HCT116 (cell line): ENCODE measurements at regions not wholly inside any gene's neighbourhood (a gene's known extent, or its start where the extent isn't known, plus 50 kb on each side); places are given as distances from the start of the nearest gene placed in this dataset.

Experiments used
- ATAC-seq: fragments of 200-7000 bp; cut with Tn5 transposase; 2 replicates; pipeline ENCODE4 v1.9.1; 2020; ENCODE audit warnings: mild to moderate bottlenecking, moderate library complexity
- BruUV-seq: library from RNA; stranded (reverse); fragments of 400-500 nt; replicated peaks from 2 replicates; lab custom pipeline; 2021; lab: Mats Ljungman, UMichigan
- CTCF ChIA-PET: fragments of 300-600 bp; sonication (Branson Sonifier 250); formaldehyde crosslinking; loops from one replicate; lab custom pipeline; 2021; ENCODE audit warnings: antibody characterized with exemption; lab: Charles Lee
- POLR2A ChIA-PET: fragments of 300-600, 350-600 bp; sonication (Branson Sonifier 250); formaldehyde crosslinking; loops from one replicate; lab custom pipeline; 2021; ENCODE audit warnings: antibody characterized with exemption; lab: Charles Lee
- RAD21 ChIA-PET, 2 experiments: fragments of 300-600 bp; sonication (Branson Sonifier 250); formaldehyde crosslinking; loops; one replicate each; lab custom pipeline; 2023; ENCODE audit warnings: low total read pairs in 2 of 2; ENCODE audit not compliant: uncharacterized antibody in 2 of 2, unreplicated experiment in 2 of 2, low non-redundant PET in 1 of 2; lab: Charles Lee
- DNase-seq: peaks from one replicate; pipeline ENCODE4 v3.0.0-alpha.2; 2010; ENCODE audit warnings: low read depth, low spot score
- H2AFZ ChIP-seq: fragments of 200-600 bp; shearing (Covaris generic), sonication (generic); 2 replicates; pipeline ENCODE4 v1.6.1; 2017; ENCODE audit warnings: low read depth, mixed run types, mixed read lengths, antibody characterized with exemption, low read length; ENCODE audit not compliant: poor library complexity, severe bottlenecking
- H3K27ac ChIP-seq: 2 replicates; pipeline ENCODE4 v1.5.1; 2012; ENCODE audit warnings: low read depth, low read length
- H3K27me3 ChIP-seq: fragments of 200-600 bp; sonication (generic); 2 replicates; pipeline ENCODE4 v1.6.1; 2016; ENCODE audit warnings: mixed run types, low read length, mixed read lengths; ENCODE audit not compliant: insufficient read depth
- H3K36me3 ChIP-seq, 2 experiments: fragments of 200-500 bp in 1 of 2; fragments of 200-600 bp in 1 of 2; sonication (Bioruptor generic) in 1 of 2; sonication (generic) in 1 of 2; 2 replicates each; pipeline versions ENCODE4 v1.5.1 to v1.6.1; 2014 to 2016; ENCODE audit warnings: low read length in 2 of 2, inconsistent platforms in 1 of 2, mixed read lengths in 1 of 2, mixed run types in 1 of 2; ENCODE audit not compliant: insufficient read depth in 2 of 2, control insufficient read depth in 1 of 2
- H3K4me1 ChIP-seq, 2 experiments: fragments of 200-600 bp in 1 of 2; sonication (generic) in 1 of 2; 2 replicates each; pipeline versions ENCODE4 v1.5.1 to v1.6.1; 2012 to 2017; ENCODE audit warnings: low read length in 2 of 2, inconsistent platforms in 1 of 2, mild to moderate bottlenecking in 1 of 2, mixed read lengths in 1 of 2, mixed run types in 1 of 2, moderate library complexity in 1 of 2; ENCODE audit not compliant: insufficient read depth in 2 of 2, control insufficient read depth in 1 of 2
- H3K4me2 ChIP-seq: fragments of 200-600 bp; sonication (generic); 2 replicates; pipeline ENCODE4 v1.6.1; 2017; ENCODE audit warnings: mixed run types, low read length, mixed read lengths
- H3K4me3 ChIP-seq, 2 experiments: fragments of 200-600 bp in 1 of 2; sonication (generic) in 1 of 2; replicated peaks in 1 of 2; 2 replicates each; pipeline ENCODE4 v1.5.1; 2011 to 2016; ENCODE audit warnings: low read length in 2 of 2, control low read depth in 1 of 2, low read depth in 1 of 2, mild to moderate bottlenecking in 1 of 2, mixed read lengths in 1 of 2, mixed run types in 1 of 2
- H3K79me2 ChIP-seq: fragments of 200-600 bp; sonication (generic); 2 replicates; pipeline ENCODE4 v1.6.1; 2017; ENCODE audit warnings: mild to moderate bottlenecking, mixed run types, low read length, moderate library complexity, mixed read lengths; ENCODE audit not compliant: insufficient read depth
- H3K9ac ChIP-seq: fragments of 200-600 bp; sonication (generic); 2 replicates; pipeline ENCODE4 v1.6.1; 2016; ENCODE audit warnings: low read length, mixed read lengths
- H3K9me2 ChIP-seq: fragments of 200-600 bp; sonication (generic), shearing (Covaris generic); 2 replicates; pipeline ENCODE4 v1.6.1; 2017; ENCODE audit warnings: mixed run types, mild to moderate bottlenecking, moderate library complexity; ENCODE audit not compliant: insufficient read depth
- H3K9me3 ChIP-seq, 2 experiments: fragments of 200-500 bp in 1 of 2; fragments of 200-600 bp in 1 of 2; sonication (Bioruptor generic) in 1 of 2; sonication (generic) in 1 of 2; 2 replicates each; pipeline ENCODE4 v1.6.1; 2014 to 2017; ENCODE audit warnings: low read length in 2 of 2, mixed read lengths in 2 of 2, inconsistent platforms in 1 of 2, low read depth in 1 of 2, mild to moderate bottlenecking in 1 of 2, mixed run types in 1 of 2, moderate library complexity in 1 of 2; ENCODE audit not compliant: control insufficient read depth in 1 of 2, insufficient read depth in 1 of 2
- H4K20me1 ChIP-seq: fragments of 200-600 bp; sonication (generic), shearing (Covaris generic); 2 replicates; pipeline ENCODE4 v1.6.1; 2017; ENCODE audit warnings: mixed run types, mild to moderate bottlenecking, moderate library complexity; ENCODE audit not compliant: insufficient read depth
- CEBPB ChIP-seq: IDR thresholded peaks from 2 replicates; pipeline ENCODE4 v1.6.1; 2012; ENCODE audit warnings: low read depth
- EGR1 ChIP-seq: IDR thresholded peaks from 2 replicates; pipeline ENCODE4 v1.6.1; 2012; ENCODE audit warnings: low read depth
- EZH2 ChIP-seq: fragments of 200-600 bp; sonication (generic); IDR thresholded peaks from 2 replicates; pipeline ENCODE4 v1.6.1; 2017; ENCODE audit warnings: antibody characterized with exemption, mixed run types
- EZH2phosphoT487 ChIP-seq: fragments of 200-600 bp; IDR thresholded peaks from 2 replicates; pipeline ENCODE4 v1.6.1; 2018; ENCODE audit warnings: antibody characterized with exemption, borderline replicate concordance
- FOSL1 ChIP-seq: IDR thresholded peaks from 2 replicates; pipeline ENCODE4 v1.6.1; 2012; ENCODE audit warnings: low read depth
- JUND ChIP-seq: IDR thresholded peaks from 2 replicates; pipeline ENCODE4 v1.6.1; 2012
- POLR2A ChIP-seq: IDR thresholded peaks from 2 replicates; pipeline ENCODE4 v1.7.0; 2011; ENCODE audit warnings: borderline replicate concordance; ENCODE audit not compliant: insufficient read depth, insufficient read length; ENCODE audit errors: extremely low read depth
- REST ChIP-seq: IDR thresholded peaks from 2 replicates; pipeline ENCODE4 v1.6.1; 2012; ENCODE audit warnings: low read depth
- SIN3A ChIP-seq: IDR thresholded peaks from 2 replicates; pipeline ENCODE4 v1.6.1; 2012; ENCODE audit warnings: low read depth
- SP1 ChIP-seq: IDR thresholded peaks from 2 replicates; pipeline ENCODE4 v1.6.1; 2012; ENCODE audit warnings: low read depth
- SRF ChIP-seq: IDR thresholded peaks from 2 replicates; pipeline ENCODE4 v1.6.1; 2012; ENCODE audit warnings: low read depth
- TCF7L2 ChIP-seq: IDR thresholded peaks from 2 replicates; pipeline ENCODE4 v1.7.0; 2011; ENCODE audit warnings: borderline replicate concordance, inconsistent platforms; ENCODE audit not compliant: insufficient read depth, insufficient read length; ENCODE audit errors: extremely low read depth
- YY1 ChIP-seq: IDR thresholded peaks from 2 replicates; pipeline ENCODE4 v1.6.1; 2011; ENCODE audit warnings: low read length, low read depth, moderate library complexity, mild to moderate bottlenecking; ENCODE audit not compliant: insufficient replicate concordance; ENCODE audit errors: extremely low read depth
- ZFX ChIP-seq: fragments of 450-650 bp; IDR thresholded peaks from 2 replicates; pipeline ENCODE4 v1.6.1; 2017
- intact Hi-C: fragments of 100-400 bp; cut with micrococcal nuclease; formaldehyde crosslinking; loops from 2 replicates; pipeline ENCODE4 v1.10.0; 2022
- TF ChIP-seq, protein P1 (sequence below), 3 experiments: fragments of 200-600 bp in 1 of 3; sonication (generic) in 1 of 3; IDR thresholded peaks in 2 of 3; conservative IDR thresholded peaks in 1 of 3; 2 replicates each; pipeline ENCODE4 v1.5.1; 2012 to 2017; ENCODE audit warnings: low read depth in 2 of 3, low read length in 2 of 3, antibody characterized with exemption in 1 of 3, borderline replicate concordance in 1 of 3, control low read depth in 1 of 3, mild to moderate bottlenecking in 1 of 3, mixed read lengths in 1 of 3, mixed run types in 1 of 3, moderate library complexity in 1 of 3; ENCODE audit not compliant: insufficient read depth in 1 of 3
- TF ChIP-seq, protein P2 (sequence below): IDR thresholded peaks from 2 replicates; pipeline ENCODE4 v1.6.1; 2012
- TF ChIP-seq, protein P3 (sequence below): IDR thresholded peaks from 2 replicates; pipeline ENCODE4 v1.6.1; 2011; ENCODE audit warnings: mild to moderate bottlenecking, low read length, moderate library complexity; ENCODE audit not compliant: insufficient replicate concordance; ENCODE audit errors: extremely low read depth

- ChIA-PET CTCF (no interaction called here), POLR2A (no interaction called here)
- no peak overlapping the region for H3K9ac ChIP-seq
- H2AFZ ChIP-seq: no peak overlapping the region
- intact Hi-C loops: no loop called here
- no peaks in the 10 kb centered on the region for H3K9me2 ChIP-seq
- H4K20me1 ChIP-seq: no peaks in the 10 kb centered on the region
- ATAC-seq (no peak), DNase-seq (no peak)
- H3K79me2 ChIP-seq: no peaks in the 10 kb centered on the region
- H3K36me3 ChIP-seq: no peaks in the 10 kb centered on the region
- H3K4me1 ChIP-seq: no peaks in the 10 kb centered on the region
- no peak overlapping the region for H3K4me3 ChIP-seq
- BruUV-seq: no TSS peak
- no peaks in the 10 kb centered on the region for H3K27me3 ChIP-seq
- H3K27ac ChIP-seq: no peak overlapping the region
- no peak for TF ChIP-seq CEBPB
- no peak for TF ChIP-seq EZH2
- TF ChIP-seq EZH2phosphoT487: no peak
- TF ChIP-seq EGR1: no peak
- no peak for TF ChIP-seq YY1
- no peak for TF ChIP-seq SP1
- no peak for TF ChIP-seq JUND
- TF ChIP-seq, protein P1, sequence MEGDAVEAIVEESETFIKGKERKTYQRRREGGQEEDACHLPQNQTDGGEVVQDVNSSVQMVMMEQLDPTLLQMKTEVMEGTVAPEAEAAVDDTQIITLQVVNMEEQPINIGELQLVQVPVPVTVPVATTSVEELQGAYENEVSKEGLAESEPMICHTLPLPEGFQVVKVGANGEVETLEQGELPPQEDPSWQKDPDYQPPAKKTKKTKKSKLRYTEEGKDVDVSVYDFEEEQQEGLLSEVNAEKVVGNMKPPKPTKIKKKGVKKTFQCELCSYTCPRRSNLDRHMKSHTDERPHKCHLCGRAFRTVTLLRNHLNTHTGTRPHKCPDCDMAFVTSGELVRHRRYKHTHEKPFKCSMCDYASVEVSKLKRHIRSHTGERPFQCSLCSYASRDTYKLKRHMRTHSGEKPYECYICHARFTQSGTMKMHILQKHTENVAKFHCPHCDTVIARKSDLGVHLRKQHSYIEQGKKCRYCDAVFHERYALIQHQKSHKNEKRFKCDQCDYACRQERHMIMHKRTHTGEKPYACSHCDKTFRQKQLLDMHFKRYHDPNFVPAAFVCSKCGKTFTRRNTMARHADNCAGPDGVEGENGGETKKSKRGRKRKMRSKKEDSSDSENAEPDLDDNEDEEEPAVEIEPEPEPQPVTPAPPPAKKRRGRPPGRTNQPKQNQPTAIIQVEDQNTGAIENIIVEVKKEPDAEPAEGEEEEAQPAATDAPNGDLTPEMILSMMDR (IDR thresholded peaks at IDR 0.05 in 2 of 3, conservative IDR thresholded peaks at IDR 0.05 in 1 of 3; ENCODE audit: borderline replicate concordance in 1 of 3, insufficient read depth in 1 of 3, low read depth in 2 of 3, low read length in 2 of 3): no peak
- TF ChIP-seq SIN3A: no peak
- TF ChIP-seq ZFX: no peak
- no peak for TF ChIP-seq SRF
- TF ChIP-seq REST: no peak
- TF ChIP-seq FOSL1: no peak
- no peak for TF ChIP-seq TCF7L2
- no peak for TF ChIP-seq POLR2A
- TF ChIP-seq, protein P2, sequence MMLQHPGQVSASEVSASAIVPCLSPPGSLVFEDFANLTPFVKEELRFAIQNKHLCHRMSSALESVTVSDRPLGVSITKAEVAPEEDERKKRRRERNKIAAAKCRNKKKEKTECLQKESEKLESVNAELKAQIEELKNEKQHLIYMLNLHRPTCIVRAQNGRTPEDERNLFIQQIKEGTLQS: no peak
- TF ChIP-seq, protein P3, sequence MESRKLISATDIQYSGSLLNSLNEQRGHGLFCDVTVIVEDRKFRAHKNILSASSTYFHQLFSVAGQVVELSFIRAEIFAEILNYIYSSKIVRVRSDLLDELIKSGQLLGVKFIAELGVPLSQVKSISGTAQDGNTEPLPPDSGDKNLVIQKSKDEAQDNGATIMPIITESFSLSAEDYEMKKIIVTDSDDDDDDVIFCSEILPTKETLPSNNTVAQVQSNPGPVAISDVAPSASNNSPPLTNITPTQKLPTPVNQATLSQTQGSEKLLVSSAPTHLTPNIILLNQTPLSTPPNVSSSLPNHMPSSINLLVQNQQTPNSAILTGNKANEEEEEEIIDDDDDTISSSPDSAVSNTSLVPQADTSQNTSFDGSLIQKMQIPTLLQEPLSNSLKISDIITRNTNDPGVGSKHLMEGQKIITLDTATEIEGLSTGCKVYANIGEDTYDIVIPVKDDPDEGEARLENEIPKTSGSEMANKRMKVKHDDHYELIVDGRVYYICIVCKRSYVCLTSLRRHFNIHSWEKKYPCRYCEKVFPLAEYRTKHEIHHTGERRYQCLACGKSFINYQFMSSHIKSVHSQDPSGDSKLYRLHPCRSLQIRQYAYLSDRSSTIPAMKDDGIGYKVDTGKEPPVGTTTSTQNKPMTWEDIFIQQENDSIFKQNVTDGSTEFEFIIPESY: no peak
- TF ChIP-seq, all 23 proteins: peak for 0
- Histone ChIP-seq H3K9me3 (no peaks in the 10 kb centered on the region), H3K4me2 (no peak overlapping the region)
- RAD21 ChIA-PET: no interaction called here
Measured at GRCh38 chr13:74975111-74975510, 506.9 kb downstream of the TBC1D4 start.
